GM12873 (cell line): ENCODE measurements at regions not wholly inside any gene's neighbourhood (a gene's known extent, or its start where the extent isn't known, plus 50 kb on each side); places are given as distances from the start of the nearest gene placed in this dataset.

Experiments
- TF ChIP-seq, protein P1 (sequence below): IDR thresholded peaks from 2 replicates; pipeline ENCODE4 v1.5.1; 2012; ENCODE audit warnings: low read depth, mild to moderate bottlenecking, moderate library complexity, low read length, control low read depth; ENCODE audit not compliant: insufficient read depth; ENCODE audit errors: missing control alignments

DNA sequence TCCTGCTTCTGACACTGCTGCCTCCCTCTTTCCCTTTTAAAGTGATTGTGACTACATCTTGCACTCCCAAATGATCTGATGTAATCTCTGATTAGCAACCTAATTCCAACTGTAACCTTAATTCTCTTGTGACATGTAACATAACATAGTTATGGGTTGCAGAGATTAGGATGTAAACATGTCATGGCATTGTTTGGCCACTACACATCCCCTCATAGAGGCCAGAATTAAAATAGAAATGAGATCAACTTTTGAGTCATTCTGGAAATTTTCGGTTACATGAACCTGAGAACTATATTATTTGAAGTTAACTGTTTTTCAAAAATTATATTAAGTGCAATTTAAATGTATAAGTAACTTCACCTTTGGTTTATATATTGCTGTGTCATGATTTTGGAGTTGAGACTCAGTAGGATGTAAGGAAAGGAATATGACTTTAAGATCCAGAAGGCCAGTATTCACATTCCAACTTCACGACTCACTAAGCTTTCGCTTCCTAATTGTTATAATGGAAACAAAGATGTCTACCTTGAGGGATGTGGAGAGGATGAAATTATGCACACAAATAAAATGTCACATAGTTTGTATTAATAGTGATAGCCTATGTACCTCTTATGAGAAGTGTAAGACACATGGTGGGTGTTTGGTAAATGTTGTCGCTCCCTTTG is 611.9 kb upstream of the MAP3K7 start:
- TF ChIP-seq, protein P1, sequence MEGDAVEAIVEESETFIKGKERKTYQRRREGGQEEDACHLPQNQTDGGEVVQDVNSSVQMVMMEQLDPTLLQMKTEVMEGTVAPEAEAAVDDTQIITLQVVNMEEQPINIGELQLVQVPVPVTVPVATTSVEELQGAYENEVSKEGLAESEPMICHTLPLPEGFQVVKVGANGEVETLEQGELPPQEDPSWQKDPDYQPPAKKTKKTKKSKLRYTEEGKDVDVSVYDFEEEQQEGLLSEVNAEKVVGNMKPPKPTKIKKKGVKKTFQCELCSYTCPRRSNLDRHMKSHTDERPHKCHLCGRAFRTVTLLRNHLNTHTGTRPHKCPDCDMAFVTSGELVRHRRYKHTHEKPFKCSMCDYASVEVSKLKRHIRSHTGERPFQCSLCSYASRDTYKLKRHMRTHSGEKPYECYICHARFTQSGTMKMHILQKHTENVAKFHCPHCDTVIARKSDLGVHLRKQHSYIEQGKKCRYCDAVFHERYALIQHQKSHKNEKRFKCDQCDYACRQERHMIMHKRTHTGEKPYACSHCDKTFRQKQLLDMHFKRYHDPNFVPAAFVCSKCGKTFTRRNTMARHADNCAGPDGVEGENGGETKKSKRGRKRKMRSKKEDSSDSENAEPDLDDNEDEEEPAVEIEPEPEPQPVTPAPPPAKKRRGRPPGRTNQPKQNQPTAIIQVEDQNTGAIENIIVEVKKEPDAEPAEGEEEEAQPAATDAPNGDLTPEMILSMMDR, result no peak

DNA sequence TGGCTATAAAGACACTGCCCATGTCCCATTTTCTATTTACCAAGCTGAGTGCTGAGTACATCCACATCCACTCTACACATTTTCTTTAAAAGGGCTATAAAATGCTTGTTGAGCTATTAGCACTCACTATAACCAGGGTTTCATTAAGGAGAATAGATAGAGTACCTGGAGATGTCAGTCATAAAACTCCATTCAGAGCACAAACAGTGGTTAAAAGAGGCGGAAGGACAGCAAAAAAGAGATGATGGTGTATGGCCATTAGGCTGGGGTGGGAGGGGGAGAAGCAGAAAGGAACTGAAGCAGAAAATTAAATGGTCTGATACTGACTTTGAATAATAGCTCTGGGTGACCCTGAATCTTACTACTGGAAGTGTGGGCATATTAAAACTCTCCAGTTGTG is 609.9 kb upstream of the MAP3K7 start:
- TF ChIP-seq, protein P1, result no peak

DNA sequence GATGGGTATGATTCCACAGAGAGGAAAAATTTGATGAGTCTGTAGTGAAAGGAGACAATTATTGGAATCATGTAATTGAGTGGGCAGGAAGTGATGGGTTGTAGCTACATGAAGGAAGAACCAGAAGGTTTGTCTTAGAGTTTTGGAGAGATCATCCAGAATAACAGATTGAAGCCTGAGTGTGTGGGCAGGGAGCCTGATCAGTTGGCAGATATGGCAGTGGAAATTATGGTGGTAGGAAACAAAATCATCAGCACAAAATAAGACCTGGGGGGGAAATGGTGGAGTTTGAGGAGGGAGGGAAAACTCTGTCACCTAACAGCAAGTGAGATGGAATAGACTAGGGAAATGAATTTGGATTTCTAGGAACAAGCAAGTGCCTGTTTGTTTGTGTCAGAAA is 606.6 kb upstream of the MAP3K7 start:
- TF ChIP-seq, protein P1, result no peak

DNA sequence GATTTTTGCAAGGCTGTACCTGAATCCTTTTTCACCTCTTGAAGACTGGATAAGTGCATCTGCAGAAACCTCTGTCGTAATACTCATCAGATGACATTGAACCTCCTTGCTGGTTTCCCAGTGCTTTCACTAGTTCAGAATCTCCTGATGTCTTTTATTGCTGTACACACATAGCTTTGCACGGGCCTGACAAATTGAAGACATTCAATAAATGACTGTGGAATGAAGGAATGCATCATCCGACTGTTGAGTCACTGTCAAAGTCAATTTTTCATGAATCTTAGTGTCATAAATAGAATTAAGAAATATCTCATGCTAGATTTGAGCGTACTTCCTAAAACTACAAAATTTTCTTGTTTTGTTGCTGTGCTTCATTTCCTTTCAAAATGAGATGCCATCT is 598.2 kb upstream of the MAP3K7 start:
- TF ChIP-seq, protein P1, result no peak

DNA sequence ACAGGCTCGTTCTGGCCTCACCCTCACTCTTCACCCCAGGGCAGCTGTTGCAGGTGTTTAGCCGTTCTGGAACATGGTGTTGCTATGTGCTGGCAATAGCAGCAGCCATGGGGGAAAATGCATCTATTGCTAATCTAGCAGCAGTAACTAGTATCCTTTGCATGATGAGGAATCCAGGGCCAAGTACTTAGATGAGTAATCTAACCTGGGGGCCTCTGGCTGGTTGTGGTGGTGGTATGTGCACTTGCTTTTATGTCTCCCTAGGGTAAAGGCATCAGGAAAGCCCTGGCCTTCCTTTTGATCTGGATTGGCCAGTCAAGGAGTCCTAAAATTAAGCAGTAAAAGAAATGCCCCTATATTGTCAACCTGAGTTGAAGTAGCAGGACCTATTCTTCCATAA is 594.5 kb upstream of the MAP3K7 start:
- TF ChIP-seq, protein P1, result no peak

DNA sequence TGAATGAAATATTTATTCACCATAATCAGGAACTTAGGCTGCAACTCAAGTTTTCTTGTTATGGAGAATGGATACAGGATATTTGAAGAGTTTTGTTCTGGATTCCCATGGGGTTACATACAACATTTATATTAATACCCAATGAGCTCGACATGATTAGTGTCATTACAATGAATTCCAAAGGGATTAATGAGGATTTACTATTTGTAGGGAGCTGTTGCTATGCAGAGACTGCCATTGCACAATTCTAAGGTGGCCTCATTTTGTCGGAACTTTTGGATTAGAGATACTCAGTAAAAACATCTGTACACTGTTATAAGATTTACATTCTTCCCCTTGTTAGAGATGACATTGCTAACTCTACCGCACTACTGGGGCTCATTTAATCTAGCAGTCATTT is 586.8 kb upstream of the MAP3K7 start:
- TF ChIP-seq, protein P1, result no peak

DNA sequence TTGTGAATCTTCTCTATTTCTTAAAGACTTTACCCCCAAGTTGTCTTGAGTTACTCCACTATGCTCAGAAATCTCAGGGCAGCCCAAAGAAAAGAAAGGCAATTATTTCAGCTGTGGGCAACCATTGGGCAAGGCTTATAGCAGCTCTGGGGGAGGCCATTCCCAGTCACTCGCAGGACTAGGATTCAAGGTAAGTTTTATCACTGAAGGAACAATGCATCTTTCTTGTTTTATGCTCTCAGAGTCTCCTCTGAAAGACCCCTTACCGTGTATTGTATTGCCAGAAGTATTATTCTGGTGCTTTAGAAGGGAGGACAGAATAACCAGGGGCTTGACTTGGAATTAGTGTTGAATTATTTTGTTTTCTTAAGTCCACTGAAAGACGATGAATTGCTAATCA is 586.3 kb upstream of the MAP3K7 start:
- TF ChIP-seq, protein P1, result no peak
